NT2/D1 (cell line): ENCODE measurements at regions not wholly inside any gene's neighbourhood (a gene's known extent, or its start where the extent isn't known, plus 50 kb on each side); places are given as distances from the start of the nearest gene placed in this dataset.

Source experiments
- YY1 ChIP-seq: IDR thresholded peaks from 2 replicates; pipeline ENCODE4 v1.6.1; 2011; ENCODE audit not compliant: insufficient read length, insufficient read depth
- ZNF274 ChIP-seq: IDR thresholded peaks from 2 replicates; pipeline ENCODE4 v1.6.1; 2011; ENCODE audit warnings: mild to moderate bottlenecking, low read depth, low read length

DNA sequence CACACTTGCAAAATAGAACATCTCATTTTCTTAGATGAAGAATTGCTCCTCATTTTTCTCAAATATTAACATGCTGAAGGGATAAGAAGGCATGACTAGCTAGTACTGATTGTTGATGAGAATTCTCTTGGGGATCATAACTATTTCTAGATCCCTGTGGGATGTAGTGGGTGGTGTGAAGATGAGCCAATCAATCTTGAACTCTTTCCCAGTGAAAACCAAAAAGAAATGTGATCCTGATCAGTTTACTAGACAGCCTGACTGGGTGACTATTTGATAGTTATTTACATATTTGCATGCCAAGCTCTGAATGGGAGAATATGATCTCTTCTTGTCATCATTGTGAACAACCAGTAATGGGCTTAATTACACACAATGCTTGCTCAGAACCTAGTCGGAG lies 63.7 kb downstream of the ZIC1 start:
- TF ChIP-seq YY1, result no peak
- no peak for TF ChIP-seq ZNF274
